Skeletal muscle cell (primary cell): ENCODE measurements at regions not wholly inside any gene's neighbourhood (a gene's known extent, or its start where the extent isn't known, plus 50 kb on each side); places are given as distances from the start of the nearest gene placed in this dataset.
A peak's percentile ranks its signal among the peaks of the same experiment; 100 is the strongest.

Experiments used
- DNase-seq: peaks from one replicate; pipeline ENCODE4 v3.0.0-alpha.2; 2010; ENCODE audit warnings: low read depth
- H3K4me3 ChIP-seq: 2 replicates; pipeline ENCODE4 v1.5.1; 2011; ENCODE audit warnings: low read depth, mild to moderate bottlenecking, control low read depth, low read length, moderate library complexity

- no peak for DNase-seq
- no peak overlapping the region for H3K4me3 ChIP-seq
These were observed 373.4 kb downstream of the DIPK2A start for GRCh38 chr3:144344925-144345548.

GRCh38 chr3:144350125-144350524 is 378.5 kb downstream of the DIPK2A start:
- no peak overlapping the region for H3K4me3 ChIP-seq
- no peak for DNase-seq

GRCh38 chr3:144351011-144351410 is 379.4 kb downstream of the DIPK2A start:
- no peak for DNase-seq
- no peak overlapping the region for H3K4me3 ChIP-seq

GRCh38 chr3:144351773-144352365 is 380.2 kb downstream of the DIPK2A start:
- DNase-seq: no peak
- no peak overlapping the region for H3K4me3 ChIP-seq

- no peak for DNase-seq
- no peak overlapping the region for H3K4me3 ChIP-seq
These were observed 386.6 kb downstream of the DIPK2A start for GRCh38 chr3:144358191-144358590.

- no peak overlapping the region for H3K4me3 ChIP-seq
- no peak for DNase-seq
These were observed 389.4 kb downstream of the DIPK2A start for GRCh38 chr3:144361002-144361401.

- peak; percentile 18 for DNase-seq
- no peak overlapping the region for H3K4me3 ChIP-seq
These were observed 390.5 kb downstream of the DIPK2A start for GRCh38 chr3:144362126-144362525.

GRCh38 chr3:144363856-144364255 is 392.2 kb downstream of the DIPK2A start:
- H3K4me3 ChIP-seq: no peak overlapping the region
- no peak for DNase-seq

- no peak overlapping the region for H3K4me3 ChIP-seq
- no peak for DNase-seq
These were observed 393.1 kb downstream of the DIPK2A start for GRCh38 chr3:144364737-144365136.

- H3K4me3 ChIP-seq: no peak overlapping the region
- DNase-seq: no peak
These were observed 397.7 kb downstream of the DIPK2A start for GRCh38 chr3:144369129-144369879.

- no peak overlapping the region for H3K4me3 ChIP-seq
- DNase-seq: no peak
These were observed 403.5 kb downstream of the DIPK2A start for GRCh38 chr3:144375088-144375487.

- H3K4me3 ChIP-seq: no peak overlapping the region
- DNase-seq: no peak
These were observed 409.2 kb downstream of the DIPK2A start for GRCh38 chr3:144380849-144381248.

GRCh38 chr3:144381607-144382006 is 410.0 kb downstream of the DIPK2A start:
- DNase-seq: no peak
- no peak overlapping the region for H3K4me3 ChIP-seq

- DNase-seq: no peak
- no peak overlapping the region for H3K4me3 ChIP-seq
These were observed 412.8 kb downstream of the DIPK2A start for GRCh38 chr3:144384241-144384979.

- no peak overlapping the region for H3K4me3 ChIP-seq
- no peak for DNase-seq
These were observed 419.2 kb downstream of the DIPK2A start for GRCh38 chr3:144390786-144391185.

GRCh38 chr3:144391236-144391635 is 419.6 kb downstream of the DIPK2A start:
- no peak for DNase-seq
- H3K4me3 ChIP-seq: no peak overlapping the region

- DNase-seq: no peak
These were observed 422.4 kb downstream of the DIPK2A start for GRCh38 chr3:144394032-144394431.

GRCh38 chr3:144402430-144402829 is 430.8 kb downstream of the DIPK2A start:
- H3K4me3 ChIP-seq: no peak overlapping the region

More at GRCh38 chr3:144394032-144394431, 422.4 kb downstream of the DIPK2A start:
- H3K4me3 ChIP-seq: no peak overlapping the region

GRCh38 chr3:144403040-144403457 is 431.4 kb downstream of the DIPK2A start:
- no peak overlapping the region for H3K4me3 ChIP-seq
- DNase-seq: no peak

More at GRCh38 chr3:144402430-144402829, 430.8 kb downstream of the DIPK2A start:
- no peak for DNase-seq

- DNase-seq: no peak
- H3K4me3 ChIP-seq: no peak overlapping the region
These were observed 435.7 kb downstream of the DIPK2A start for GRCh38 chr3:144407335-144407734.
